ENCODE measurements at regions not wholly inside any gene's neighbourhood (a gene's known extent, or its start where the extent isn't known, plus 50 kb on each side); places are given as distances from the start of the nearest gene placed in this dataset.

DNA sequence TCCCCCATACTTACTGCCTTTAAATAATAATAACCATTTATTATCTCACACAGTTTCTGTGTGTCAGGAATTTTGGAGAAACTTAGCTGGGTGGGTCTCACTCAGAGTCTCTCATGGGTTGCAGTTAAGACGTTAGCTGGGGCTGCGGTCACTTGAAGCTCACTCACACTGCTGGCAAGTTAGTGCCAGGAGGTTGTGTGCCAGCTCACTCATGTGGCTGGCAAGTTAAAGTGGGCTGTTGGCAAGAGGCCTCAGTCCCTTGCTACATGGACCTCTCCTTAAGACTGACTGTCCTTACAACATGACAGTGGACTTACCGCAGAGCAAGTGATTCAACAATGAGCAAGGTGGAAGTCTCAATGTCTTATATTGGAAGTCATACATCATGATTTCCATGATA, 61.3 kb upstream of the AVPR1A start:
- no peak for TF ChIP-seq POLR2A (IDR thresholded peaks at IDR 0.05; ENCODE audit: low read length)
- no peak for TF ChIP-seq GATA1 (IDR thresholded peaks at IDR 0.05; ENCODE audit: low read depth, low read length)

Measured in erythroblast (primary cell).